ENCODE measurements at regions not wholly inside any gene's neighbourhood (a gene's known extent, or its start where the extent isn't known, plus 50 kb on each side); places are given as distances from the start of the nearest gene placed in this dataset.

DNA sequence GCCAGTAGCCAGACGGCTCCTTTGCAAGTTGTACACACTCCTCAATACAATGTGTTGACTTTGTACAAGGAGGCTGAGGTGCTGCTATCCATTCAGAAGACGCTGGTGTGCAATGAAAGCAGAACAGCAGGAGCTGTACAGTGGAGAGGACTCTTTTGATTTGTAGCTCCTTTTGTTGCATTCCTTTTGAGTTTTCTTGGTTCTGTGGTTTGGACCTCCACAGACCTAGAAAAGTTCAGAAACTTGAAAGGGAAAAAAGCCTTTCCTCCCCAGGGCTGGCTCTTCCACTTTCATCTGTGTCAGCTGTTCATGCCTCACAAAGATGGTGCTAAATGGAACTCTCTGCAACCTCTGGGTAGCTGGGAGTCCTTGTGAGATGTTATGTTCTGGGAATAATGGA is 117.4 kb downstream of the MAT2B start:
- no peak for DNase-seq (ENCODE audit: low read depth in 2 of 2)

GRCh38 chr5:163623524-163623923 is 118.1 kb downstream of the MAT2B start:
- no peak for DNase-seq (ENCODE audit: low read depth in 2 of 2)

- no peak for DNase-seq (ENCODE audit: low read depth in 2 of 2)
These were observed 118.6 kb downstream of the MAT2B start for GRCh38 chr5:163623986-163624385.

- no peak for DNase-seq (ENCODE audit: low read depth in 2 of 2)
These were observed 119.0 kb downstream of the MAT2B start for GRCh38 chr5:163624431-163624830.

GRCh38 chr5:163626904-163627434 is 121.5 kb downstream of the MAT2B start:
- DNase-seq (ENCODE audit: low read depth in 2 of 2), result no peak

DNA sequence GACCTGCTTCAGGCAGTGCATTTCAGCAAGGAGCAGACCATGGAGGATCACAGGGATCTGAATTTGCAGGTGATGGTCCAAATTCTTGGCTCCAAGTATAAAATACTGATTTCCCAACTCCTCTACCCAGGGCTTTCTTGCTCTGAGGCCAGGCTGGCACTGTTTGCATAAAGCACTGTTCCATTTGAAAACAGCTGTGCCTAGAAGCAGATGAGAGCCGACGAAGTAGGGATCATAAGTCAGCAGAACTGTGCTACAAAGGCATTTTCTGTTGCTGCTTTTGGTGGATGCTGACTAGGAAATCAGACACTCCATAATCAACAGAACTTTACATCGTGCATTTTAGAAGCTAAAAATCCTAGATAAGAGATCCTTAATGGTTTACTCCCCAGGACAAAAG is 126.4 kb downstream of the MAT2B start:
- DNase-seq (ENCODE audit: low read depth in 2 of 2), result no peak

- no peak for DNase-seq (ENCODE audit: low read depth in 2 of 2)
These were observed 128.6 kb downstream of the MAT2B start for GRCh38 chr5:163633926-163634460.

DNA sequence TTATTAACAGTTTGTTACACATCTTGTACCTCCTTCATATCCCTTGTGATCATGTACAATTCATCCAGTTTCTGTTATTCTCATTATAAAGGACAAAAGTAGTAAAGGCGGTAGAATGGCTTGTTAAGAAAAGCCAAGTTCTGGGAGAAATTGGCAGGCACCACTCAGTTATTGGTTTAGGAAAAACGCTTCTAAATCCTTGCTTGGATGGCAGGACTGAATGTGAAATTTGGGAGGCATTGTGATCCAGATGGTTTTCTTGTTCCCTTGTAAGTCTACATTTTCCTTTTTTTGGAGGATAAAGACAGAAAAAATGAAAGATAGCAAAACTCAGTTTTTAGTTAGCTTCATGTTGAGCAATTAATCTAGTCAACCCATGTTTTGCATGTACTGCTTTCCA is 130.2 kb downstream of the MAT2B start:
- no peak for DNase-seq (ENCODE audit: low read depth in 2 of 2)

GRCh38 chr5:163642904-163643303 is 137.5 kb downstream of the MAT2B start:
- no peak for DNase-seq (ENCODE audit: low read depth in 2 of 2)

- no peak for DNase-seq (ENCODE audit: low read depth in 2 of 2)
These were observed 140.3 kb downstream of the MAT2B start for GRCh38 chr5:163645421-163646416.

- no peak for DNase-seq (ENCODE audit: low read depth in 2 of 2)
These were observed 144.1 kb downstream of the MAT2B start for GRCh38 chr5:163649514-163649913.

DNA sequence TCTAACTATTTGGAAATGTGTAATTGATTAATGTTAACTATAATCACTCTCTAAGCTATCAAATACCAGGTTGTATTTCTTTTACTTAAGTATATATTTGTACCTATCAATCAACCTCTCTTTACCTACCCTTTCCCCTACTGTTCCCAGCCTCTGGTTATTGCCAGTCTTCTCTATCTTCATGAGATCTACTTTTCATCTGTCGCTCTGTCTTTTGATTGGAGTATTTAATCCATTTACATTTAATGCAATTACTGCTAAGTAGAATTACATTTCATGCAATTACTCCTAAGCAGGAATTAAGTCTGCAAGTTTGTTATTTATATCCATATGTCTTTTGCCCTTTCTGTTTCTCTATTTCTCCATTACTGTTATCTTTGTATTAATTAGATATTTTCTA is 148.1 kb downstream of the MAT2B start:
- no peak for DNase-seq (ENCODE audit: low read depth in 2 of 2)

GRCh38 chr5:163658702-163659567 is 153.5 kb downstream of the MAT2B start:
- DNase-seq (ENCODE audit: low read depth in 2 of 2), result no peak

DNA sequence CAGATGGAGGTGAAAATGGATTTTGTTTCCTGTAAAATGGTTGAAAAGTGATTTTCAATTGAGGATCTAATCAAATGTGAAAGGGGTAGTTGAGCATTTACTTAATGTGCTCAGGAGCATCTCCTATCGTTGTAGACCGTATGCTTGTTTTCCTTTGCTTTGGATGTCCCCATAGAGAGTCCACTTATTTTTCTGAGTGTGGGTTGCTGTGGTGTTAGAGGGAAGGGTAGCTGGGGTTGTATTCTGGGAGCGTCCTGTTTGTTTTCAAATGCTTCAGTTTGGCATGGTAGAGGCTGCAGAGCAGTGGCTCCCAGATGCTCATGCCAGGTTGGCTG is 154.1 kb downstream of the MAT2B start:
- no peak for DNase-seq (ENCODE audit: low read depth in 2 of 2)

GRCh38 chr5:163660486-163660885 is 155.1 kb downstream of the MAT2B start:
- no peak for DNase-seq (ENCODE audit: low read depth in 2 of 2)

DNA sequence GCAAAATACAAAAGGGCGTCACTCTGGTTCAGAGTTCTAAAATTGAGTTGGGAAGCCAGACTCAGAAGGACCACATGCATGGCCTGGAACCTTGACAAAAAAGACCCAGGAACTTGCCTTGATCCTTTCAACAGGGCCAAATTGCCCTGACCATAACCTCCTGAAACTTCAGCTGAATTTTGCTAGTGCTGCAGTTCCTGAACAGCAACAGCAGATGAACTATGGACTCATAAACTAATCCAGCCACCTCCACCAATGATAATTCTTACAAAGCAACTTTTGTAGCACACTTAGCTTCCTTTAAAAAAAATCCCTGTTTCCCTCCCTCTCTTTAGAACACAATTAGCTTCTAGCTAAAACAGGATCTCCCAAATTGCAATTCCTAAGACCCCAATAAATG is 155.9 kb downstream of the MAT2B start:
- no peak for DNase-seq (ENCODE audit: low read depth in 2 of 2)

- DNase-seq (ENCODE audit: low read depth in 2 of 2), result no peak
These were observed 164.6 kb downstream of the MAT2B start for GRCh38 chr5:163670036-163670435.

DNA sequence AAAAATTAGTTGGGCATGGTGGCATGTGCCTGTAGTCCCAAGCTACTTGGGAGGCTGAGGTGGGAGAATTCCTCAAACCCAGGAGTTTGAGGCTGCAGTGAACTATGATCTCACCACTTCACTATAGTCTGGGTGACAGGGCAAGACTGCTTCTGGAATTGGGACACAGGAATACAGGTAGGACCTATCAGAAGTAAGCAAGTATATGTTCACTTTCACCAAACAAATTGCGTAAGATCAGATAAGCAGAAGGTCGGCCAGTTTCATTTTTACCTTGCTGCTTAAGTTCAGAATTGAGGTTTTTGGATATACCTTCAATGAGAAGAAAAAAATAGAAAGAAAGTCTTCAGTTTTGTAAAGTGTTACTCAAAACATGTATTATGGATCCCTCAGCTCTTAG is 171.7 kb downstream of the MAT2B start:
- DNase-seq (ENCODE audit: low read depth in 2 of 2), result no peak

GRCh38 chr5:163682234-163682633 is 176.8 kb downstream of the MAT2B start:
- DNase-seq (ENCODE audit: low read depth in 2 of 2), result no peak

- no peak for DNase-seq (ENCODE audit: low read depth in 2 of 2)
These were observed 182.0 kb downstream of the MAT2B start for GRCh38 chr5:163687414-163687813.

DNA sequence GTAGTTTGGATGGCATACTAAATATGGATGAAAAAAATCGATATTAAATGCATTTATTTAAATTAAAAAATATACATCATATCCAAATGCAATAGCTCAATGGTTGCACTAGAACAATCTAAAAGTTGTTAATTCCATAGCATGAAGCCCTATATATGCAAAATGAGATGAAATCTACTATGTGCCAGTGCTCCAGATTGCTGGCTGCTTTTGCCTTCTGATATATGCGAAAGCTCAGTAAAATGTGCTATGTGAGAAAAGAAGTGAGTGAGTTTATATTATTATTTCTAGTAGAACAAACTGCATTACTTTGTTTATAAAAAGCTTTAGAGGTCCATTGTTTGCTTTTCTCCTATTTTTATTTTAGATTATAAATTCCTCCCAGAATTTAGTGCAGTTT is 186.7 kb downstream of the MAT2B start:
- DNase-seq (ENCODE audit: low read depth in 2 of 2), result no peak
